Peyer's patch (tissue), 4 donors: ENCODE measurements at regions not wholly inside any gene's neighbourhood (a gene's known extent, or its start where the extent isn't known, plus 50 kb on each side); places are given as distances from the start of the nearest gene placed in this dataset.

Experiments
- POLR2A ChIP-seq, 2 donors: fragments of 450-650 bp; IDR thresholded peaks; one replicate each; pipeline ENCODE4 v1.5.1; 2017; ENCODE audit warnings: antibody characterized with exemption in 2 of 2, mild to moderate bottlenecking in 2 of 2, moderate library complexity in 2 of 2
- TF ChIP-seq, protein P1 (sequence below), 6 experiments: fragments of 450-650 bp in 4 of 6; fragments of 200-600 bp in 2 of 6; sonication (generic) in 1 of 6; IDR thresholded peaks; one replicate each; pipeline ENCODE4 v1.5.1; 2017 to 2019; ENCODE audit warnings: antibody characterized with exemption in 6 of 6, mild to moderate bottlenecking in 3 of 6, moderate library complexity in 1 of 6

DNA sequence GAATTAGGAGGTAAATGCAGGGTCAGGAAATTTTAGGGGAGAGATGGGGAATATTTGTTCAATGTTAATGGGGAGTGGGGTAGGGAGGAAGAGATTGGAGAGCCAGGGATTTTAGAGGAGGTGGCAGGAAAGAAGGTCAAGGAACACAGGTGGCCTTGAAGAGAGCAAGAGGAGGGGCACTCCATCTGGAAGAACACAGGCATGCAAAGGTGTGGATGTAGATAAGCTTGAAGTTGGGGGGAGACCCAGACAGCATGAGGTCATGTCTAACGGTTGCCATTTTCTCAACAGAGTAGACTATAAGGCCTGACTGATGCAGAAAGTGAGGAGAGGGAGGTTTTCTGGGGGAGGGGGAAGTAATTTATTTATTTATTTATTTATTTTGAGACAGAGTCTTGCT is 77.5 kb downstream of the MAIP1 start:
- TF ChIP-seq POLR2A (IDR thresholded peaks at IDR 0.05) = no peak
- TF ChIP-seq, protein P1, sequence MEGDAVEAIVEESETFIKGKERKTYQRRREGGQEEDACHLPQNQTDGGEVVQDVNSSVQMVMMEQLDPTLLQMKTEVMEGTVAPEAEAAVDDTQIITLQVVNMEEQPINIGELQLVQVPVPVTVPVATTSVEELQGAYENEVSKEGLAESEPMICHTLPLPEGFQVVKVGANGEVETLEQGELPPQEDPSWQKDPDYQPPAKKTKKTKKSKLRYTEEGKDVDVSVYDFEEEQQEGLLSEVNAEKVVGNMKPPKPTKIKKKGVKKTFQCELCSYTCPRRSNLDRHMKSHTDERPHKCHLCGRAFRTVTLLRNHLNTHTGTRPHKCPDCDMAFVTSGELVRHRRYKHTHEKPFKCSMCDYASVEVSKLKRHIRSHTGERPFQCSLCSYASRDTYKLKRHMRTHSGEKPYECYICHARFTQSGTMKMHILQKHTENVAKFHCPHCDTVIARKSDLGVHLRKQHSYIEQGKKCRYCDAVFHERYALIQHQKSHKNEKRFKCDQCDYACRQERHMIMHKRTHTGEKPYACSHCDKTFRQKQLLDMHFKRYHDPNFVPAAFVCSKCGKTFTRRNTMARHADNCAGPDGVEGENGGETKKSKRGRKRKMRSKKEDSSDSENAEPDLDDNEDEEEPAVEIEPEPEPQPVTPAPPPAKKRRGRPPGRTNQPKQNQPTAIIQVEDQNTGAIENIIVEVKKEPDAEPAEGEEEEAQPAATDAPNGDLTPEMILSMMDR (IDR thresholded peaks at IDR 0.05) = no peak
